ENCODE measurements at regions not wholly inside any gene's neighbourhood (a gene's known extent, or its start where the extent isn't known, plus 50 kb on each side); places are given as distances from the start of the nearest gene placed in this dataset.

DNA sequence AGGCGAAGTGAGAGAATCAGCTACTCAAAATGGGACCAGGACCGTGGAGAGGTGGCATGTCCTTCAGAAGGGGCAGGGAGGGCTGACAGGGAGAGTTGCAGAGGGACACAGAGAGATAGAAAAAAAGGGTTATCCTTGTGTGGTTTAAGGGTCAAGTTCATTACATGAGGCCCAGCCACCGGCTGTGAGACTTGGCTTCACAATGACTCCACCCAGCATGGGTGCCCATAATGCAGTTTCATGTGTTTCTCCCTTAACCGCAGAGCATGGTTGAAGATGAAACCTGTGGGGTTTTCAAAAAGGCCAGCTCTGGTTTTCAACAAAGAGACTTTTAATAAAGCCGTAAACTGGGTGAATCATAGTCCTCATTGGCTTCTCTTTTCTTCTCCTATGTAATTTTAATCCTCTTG is 164.6 kb downstream of the KLF5 start:
- TF ChIP-seq, protein P1, sequence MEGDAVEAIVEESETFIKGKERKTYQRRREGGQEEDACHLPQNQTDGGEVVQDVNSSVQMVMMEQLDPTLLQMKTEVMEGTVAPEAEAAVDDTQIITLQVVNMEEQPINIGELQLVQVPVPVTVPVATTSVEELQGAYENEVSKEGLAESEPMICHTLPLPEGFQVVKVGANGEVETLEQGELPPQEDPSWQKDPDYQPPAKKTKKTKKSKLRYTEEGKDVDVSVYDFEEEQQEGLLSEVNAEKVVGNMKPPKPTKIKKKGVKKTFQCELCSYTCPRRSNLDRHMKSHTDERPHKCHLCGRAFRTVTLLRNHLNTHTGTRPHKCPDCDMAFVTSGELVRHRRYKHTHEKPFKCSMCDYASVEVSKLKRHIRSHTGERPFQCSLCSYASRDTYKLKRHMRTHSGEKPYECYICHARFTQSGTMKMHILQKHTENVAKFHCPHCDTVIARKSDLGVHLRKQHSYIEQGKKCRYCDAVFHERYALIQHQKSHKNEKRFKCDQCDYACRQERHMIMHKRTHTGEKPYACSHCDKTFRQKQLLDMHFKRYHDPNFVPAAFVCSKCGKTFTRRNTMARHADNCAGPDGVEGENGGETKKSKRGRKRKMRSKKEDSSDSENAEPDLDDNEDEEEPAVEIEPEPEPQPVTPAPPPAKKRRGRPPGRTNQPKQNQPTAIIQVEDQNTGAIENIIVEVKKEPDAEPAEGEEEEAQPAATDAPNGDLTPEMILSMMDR (IDR thresholded peaks at IDR 0.05): no peak
- no peak for TF ChIP-seq POLR2A (IDR thresholded peaks at IDR 0.05)
- Histone ChIP-seq H3K4me1 (replicated peaks in 1 of 2) (no peaks in the 10 kb centered on the region), H3K27me3 (no peaks in the 10 kb centered on the region), H3K4me3 (no peak overlapping the region), H3K36me3 (replicated peaks in 1 of 2) (no peaks in the 10 kb centered on the region), H3K27ac (no peak overlapping the region), H3K9me3 (replicated peaks in 1 of 3) (no peaks in the 10 kb centered on the region)
- intact Hi-C loops (cut with DNase I): no loop called here
- 68 to 77% (median 70%) methylated on average over 5 of the region's 5 CpGs for WGBS, 4 donors
- no peak for DNase-seq

DNA sequence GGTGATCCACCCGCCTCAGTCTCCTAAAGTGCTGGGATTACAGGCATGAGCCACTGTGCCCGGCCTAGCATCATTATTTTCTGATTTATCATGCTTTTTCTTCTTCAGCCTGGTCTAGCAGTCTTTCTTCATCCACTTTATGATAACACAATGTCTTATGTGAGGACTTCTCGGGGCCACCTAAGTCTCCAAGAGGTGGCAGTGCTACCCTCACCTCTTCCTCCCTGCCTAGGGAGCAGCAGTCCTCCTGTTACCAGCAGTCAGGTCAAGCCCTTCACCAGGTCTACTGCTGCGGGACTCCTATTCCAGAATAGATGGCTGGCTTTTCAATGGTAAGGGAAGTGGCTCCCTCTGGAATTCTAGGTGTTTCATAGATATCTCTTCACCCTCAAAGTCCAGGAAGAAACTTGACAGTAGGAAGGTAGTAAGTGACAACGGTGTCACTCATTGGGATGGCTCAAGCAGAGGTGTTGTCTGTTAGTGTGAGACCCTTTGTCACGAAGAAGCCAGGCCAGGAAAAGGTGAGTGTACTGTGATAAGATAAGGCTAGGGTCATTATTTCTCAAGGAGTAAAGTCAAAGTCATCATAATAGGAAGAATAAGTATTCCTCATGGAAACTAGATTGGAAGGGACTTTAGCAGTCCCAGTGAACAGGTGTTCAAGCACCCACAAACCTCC is 164.0 kb downstream of the KLF5 start:
- DNase-seq: no peak
- H3K4me3 ChIP-seq: no peak overlapping the region
- TF ChIP-seq POLR2A (IDR thresholded peaks at IDR 0.05): no peak
- no peaks in the 10 kb centered on the region for H3K36me3 ChIP-seq (replicated peaks in 1 of 2)
- no peaks in the 10 kb centered on the region for H3K27me3 ChIP-seq
- H3K9me3 ChIP-seq (replicated peaks in 1 of 3): no peaks in the 10 kb centered on the region
- intact Hi-C loops (cut with DNase I): no loop called here
- no peak overlapping the region for H3K27ac ChIP-seq
- 78 to 94% (median 86%) methylated on average over 6 of the region's 6 CpGs for WGBS, 4 donors
- H3K4me1 ChIP-seq (replicated peaks in 1 of 2): no peaks in the 10 kb centered on the region

DNA sequence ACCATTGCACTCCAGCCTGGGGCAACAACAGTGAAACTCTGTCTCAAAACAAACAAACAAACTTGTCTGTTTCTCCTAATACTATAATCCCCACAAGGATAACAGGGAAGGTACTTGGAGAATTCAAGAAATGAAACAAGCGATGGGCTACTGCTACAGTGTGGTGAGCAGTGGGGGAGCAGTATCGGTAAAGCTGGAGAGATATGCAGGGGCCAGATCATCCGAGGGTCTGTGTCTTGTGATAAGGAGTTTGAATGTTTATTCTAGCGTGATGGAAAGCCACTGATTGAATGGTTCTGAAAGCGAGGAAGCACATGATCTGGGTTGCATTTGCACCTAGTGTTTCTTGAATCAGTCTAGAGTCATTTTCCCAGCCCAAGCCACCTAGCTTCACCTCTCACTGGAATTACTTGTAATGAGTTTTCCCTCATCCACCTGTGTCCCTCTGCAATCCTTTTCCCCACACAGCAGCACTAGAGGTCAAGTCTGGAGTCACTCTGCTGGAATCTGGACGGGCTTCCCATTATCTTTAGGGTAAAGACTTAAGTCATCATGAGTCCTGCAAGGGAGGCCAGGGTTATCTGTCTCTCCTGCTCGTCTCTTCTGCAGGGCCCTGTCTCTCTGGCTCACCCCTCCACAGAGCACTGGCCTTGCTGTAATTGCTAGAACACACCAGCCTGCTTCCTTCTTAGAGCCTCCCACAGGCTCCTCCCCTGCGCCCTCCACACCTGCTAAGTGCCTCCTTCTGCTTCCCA is 162.3 kb downstream of the KLF5 start:
- TF ChIP-seq, protein P1 (IDR thresholded peaks at IDR 0.05): no peak
- TF ChIP-seq POLR2A (IDR thresholded peaks at IDR 0.05): no peak
- H3K36me3 ChIP-seq (replicated peaks in 1 of 2): no peaks in the 10 kb centered on the region
- H3K4me3 ChIP-seq: no peak overlapping the region
- intact Hi-C loops (cut with DNase I): no loop called here
- whole genome bisulfite sequencing, 4 donors: 48 to 56% (median 51%) methylated on average over 8 of the region's 8 CpGs
- H3K9me3 ChIP-seq (replicated peaks in 1 of 3): no peaks in the 10 kb centered on the region
- no peak overlapping the region for H3K27ac ChIP-seq
- no peaks in the 10 kb centered on the region for H3K4me1 ChIP-seq (replicated peaks in 1 of 2)
- H3K27me3 ChIP-seq: no peaks in the 10 kb centered on the region
- no peak for DNase-seq

DNA sequence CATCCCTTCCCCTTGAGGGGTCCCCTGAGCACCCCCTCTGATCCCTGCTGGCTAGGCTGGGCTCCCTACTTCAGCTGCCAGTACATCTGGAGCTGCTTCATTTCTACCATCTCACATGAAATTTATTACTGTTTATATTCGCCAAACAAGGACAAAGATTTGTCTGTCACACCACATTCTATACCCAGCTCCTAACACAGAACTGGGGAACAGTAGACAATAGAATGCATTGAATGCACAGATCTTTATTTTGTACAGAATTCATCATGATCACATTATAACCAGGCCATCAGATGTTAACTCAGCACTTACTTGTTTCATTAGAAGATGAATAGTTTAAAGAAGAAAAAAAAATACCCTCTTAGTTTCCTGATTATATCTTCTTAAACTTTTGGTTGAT is 159.4 kb downstream of the KLF5 start:
- intact Hi-C loops (cut with DNase I): no loop called here
- no peak for TF ChIP-seq POLR2A (IDR thresholded peaks at IDR 0.05)
- TF ChIP-seq, protein P1 (IDR thresholded peaks at IDR 0.05): no peak
- WGBS, 4 donors: 55 to 84% (median 59%) methylated on average over 1 of the region's 1 CpG

More for the DNA sequence above, 159.4 kb downstream of the KLF5 start:
- H3K27me3 ChIP-seq: no peaks in the 10 kb centered on the region
- H3K9me3 ChIP-seq (replicated peaks in 1 of 3): no peaks in the 10 kb centered on the region
- H3K36me3 ChIP-seq (replicated peaks in 1 of 2): no peaks in the 10 kb centered on the region
- no peak overlapping the region for H3K4me3 ChIP-seq
- no peaks in the 10 kb centered on the region for H3K4me1 ChIP-seq (replicated peaks in 1 of 2)
- no peak for DNase-seq
- no peak overlapping the region for H3K27ac ChIP-seq
